GM12878 (cell line): ENCODE measurements at regions not wholly inside any gene's neighbourhood (a gene's known extent, or its start where the extent isn't known, plus 50 kb on each side); places are given as distances from the start of the nearest gene placed in this dataset.
"Not testable (repeated sequence)": the region's sequence is repeated elsewhere in the genome, so short reads cannot be mapped to it uniquely, and the experiment has no call there.

ENCODE experiments used
- ATAC-seq: fragments of 200-7000 bp; cut with Tn5 transposase; 3 replicates; pipeline ENCODE4 v1.9.1; 2020; ENCODE audit warnings: mild to moderate bottlenecking, moderate library complexity
- BruUV-seq: library from RNA; stranded (reverse); fragments of 400-500 nt; replicated peaks from 2 replicates; lab custom pipeline; 2021; lab: Mats Ljungman, UMichigan
- CTCF ChIA-PET: fragments of 300-600 bp; sonication (Branson Sonifier 250); formaldehyde crosslinking; extraction: SDS; loops from one replicate; lab custom pipeline; 2021; ENCODE audit warnings: inconsistent platforms; lab: Yijun Ruan, JAX
- POLR2A ChIA-PET: fragments of 350-600 bp; formaldehyde crosslinking; extraction: SDS; loops from one replicate; lab custom pipeline; 2021; ENCODE audit warnings: inconsistent platforms; lab: Charles Lee
- RAD21 ChIA-PET: fragments of 300-600 bp; sonication (Branson Sonifier 250); formaldehyde crosslinking; loops from one replicate; lab custom pipeline; 2023; ENCODE audit warnings: antibody characterized with exemption; ENCODE audit not compliant: unreplicated experiment; lab: Charles Lee
- SMC1A ChIA-PET: fragments of 300-600 bp; sonication (Branson Sonifier 250); formaldehyde crosslinking; loops from one replicate; lab custom pipeline; 2023; ENCODE audit not compliant: unreplicated experiment, uncharacterized antibody; lab: Charles Lee
- DNase-seq: peaks from one replicate; pipeline ENCODE4 v3.0.0-alpha.2; 2011; ENCODE audit warnings: low read depth, low spot score
- FAIRE-seq: peaks from 3 replicates; lab custom pipeline; 2011; peaks lifted over from hg19 to GRCh38; lab: Jason Lieb, UNC
- H2AFZ ChIP-seq: 2 replicates; pipeline ENCODE4 v1.6.0; 2011; ENCODE audit warnings: low read depth, low read length, control low read depth; ENCODE audit not compliant: control insufficient read depth
- H3K27ac ChIP-seq: 2 replicates; pipeline ENCODE4 v1.5.1; 2011; ENCODE audit warnings: control low read depth; ENCODE audit not compliant: control insufficient read depth, insufficient read depth
- H3K27me3 ChIP-seq, 2 experiments: replicated peaks in 1 of 2; 2 replicates each; pipeline versions ENCODE4 v1.6.0 to v1.6.1; 2011; ENCODE audit warnings: low read length in 1 of 2; ENCODE audit not compliant: control insufficient read depth in 2 of 2, insufficient read depth in 2 of 2
- H3K36me3 ChIP-seq, 2 experiments: 2 replicates each; pipeline ENCODE4 v1.5.1; 2011; ENCODE audit warnings: low read length in 1 of 2; ENCODE audit not compliant: control insufficient read depth in 2 of 2, insufficient read depth in 2 of 2
- H3K4me1 ChIP-seq: 2 replicates; pipeline ENCODE4 v1.6.1; 2011; ENCODE audit warnings: mild to moderate bottlenecking, low read length, moderate library complexity, mixed read lengths; ENCODE audit not compliant: control insufficient read depth, insufficient read depth
- H3K4me2 ChIP-seq: 2 replicates; pipeline ENCODE4 v1.6.0; 2011; ENCODE audit warnings: control low read depth; ENCODE audit not compliant: control insufficient read depth, insufficient read depth
- H3K4me3 ChIP-seq: fragments of 200-600 bp; sonication (generic); 2 replicates; pipeline ENCODE4 v1.5.1; 2016
- H3K79me2 ChIP-seq: 2 replicates; pipeline ENCODE4 v1.6.0; 2011; ENCODE audit warnings: low read length; ENCODE audit not compliant: control insufficient read depth, insufficient read depth
- H3K9ac ChIP-seq: 2 replicates; pipeline ENCODE4 v1.8.0; 2011; ENCODE audit warnings: low read length, control low read depth, mixed read lengths; ENCODE audit not compliant: control insufficient read depth, insufficient read depth
- H3K9me3 ChIP-seq: replicated peaks from 3 replicates; pipeline ENCODE4 v1.5.1; 2011; ENCODE audit warnings: mild to moderate bottlenecking, low read length; ENCODE audit not compliant: control insufficient read depth, insufficient read depth
- H4K20me1 ChIP-seq: 2 replicates; pipeline ENCODE4 v1.6.0; 2011; ENCODE audit not compliant: control insufficient read depth, insufficient read depth
- SKIL ChIP-seq: fragments of 450-650 bp; IDR thresholded peaks from 2 replicates; pipeline ENCODE4 v1.6.1; 2017; ENCODE audit warnings: mild to moderate bottlenecking, low read depth, inconsistent platforms; ENCODE audit not compliant: poor library complexity, severe bottlenecking
- SREBF1 ChIP-seq: IDR thresholded peaks from 2 replicates; pipeline ENCODE4 v1.6.1; 2012; ENCODE audit warnings: mild to moderate bottlenecking, low read length
- ZNF24 ChIP-seq: fragments of 450-650 bp; IDR thresholded peaks from 2 replicates; pipeline ENCODE4 v1.6.1; 2017; ENCODE audit warnings: antibody characterized with exemption, mild to moderate bottlenecking
- whole genome bisulfite sequencing: methylation state at CpG from one replicate; pipeline ENCODE4 v1.1.6; 2016; ENCODE audit warnings: low lambda C conversion rate; ENCODE audit not compliant: insufficient replicate concordance, insufficient coverage; ENCODE audit errors: missing lambda C conversion rate; 5-methylcytosine and 5-hydroxymethylcytosine counted together
- in situ Hi-C: fragments of 300-500 bp; cut with MboI; formaldehyde crosslinking; loops from 9 replicates; pipeline ENCODE4 v1.14.3; 2018; ENCODE audit warnings: mixed read lengths
- intact Hi-C: fragments of 100-400 bp; cut with micrococcal nuclease; formaldehyde crosslinking; loops from one replicate; pipeline ENCODE4 v1.14.2; 2022; ENCODE audit not compliant: unreplicated experiment
- TF ChIP-seq, protein P1 (sequence below): fragments of 450-650 bp; IDR thresholded peaks from 2 replicates; pipeline ENCODE4 v1.6.1; 2018; ENCODE audit warnings: mild to moderate bottlenecking, low read depth, moderate library complexity; ENCODE audit not compliant: partially characterized antibody

DNA sequence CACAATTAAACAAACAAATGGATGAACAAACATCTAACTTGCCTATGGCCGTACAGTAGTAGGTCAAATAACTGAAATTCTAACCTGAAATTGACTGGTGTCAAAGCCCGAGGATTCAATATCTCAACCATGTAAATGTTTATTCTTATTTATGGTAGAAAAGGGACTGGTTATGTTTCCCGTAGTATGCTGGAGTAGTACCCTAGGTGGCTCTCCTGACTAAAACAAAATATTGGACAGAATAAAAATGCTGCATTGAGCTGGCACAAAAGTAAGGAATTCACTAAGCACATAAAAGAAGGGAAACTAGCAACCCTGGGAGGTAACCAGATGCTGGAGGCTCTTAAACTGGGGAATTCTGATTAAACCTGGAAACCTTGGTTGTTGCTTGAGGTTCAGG, 117.1 kb upstream of the PREP start (continued):
- TF ChIP-seq, protein P1, sequence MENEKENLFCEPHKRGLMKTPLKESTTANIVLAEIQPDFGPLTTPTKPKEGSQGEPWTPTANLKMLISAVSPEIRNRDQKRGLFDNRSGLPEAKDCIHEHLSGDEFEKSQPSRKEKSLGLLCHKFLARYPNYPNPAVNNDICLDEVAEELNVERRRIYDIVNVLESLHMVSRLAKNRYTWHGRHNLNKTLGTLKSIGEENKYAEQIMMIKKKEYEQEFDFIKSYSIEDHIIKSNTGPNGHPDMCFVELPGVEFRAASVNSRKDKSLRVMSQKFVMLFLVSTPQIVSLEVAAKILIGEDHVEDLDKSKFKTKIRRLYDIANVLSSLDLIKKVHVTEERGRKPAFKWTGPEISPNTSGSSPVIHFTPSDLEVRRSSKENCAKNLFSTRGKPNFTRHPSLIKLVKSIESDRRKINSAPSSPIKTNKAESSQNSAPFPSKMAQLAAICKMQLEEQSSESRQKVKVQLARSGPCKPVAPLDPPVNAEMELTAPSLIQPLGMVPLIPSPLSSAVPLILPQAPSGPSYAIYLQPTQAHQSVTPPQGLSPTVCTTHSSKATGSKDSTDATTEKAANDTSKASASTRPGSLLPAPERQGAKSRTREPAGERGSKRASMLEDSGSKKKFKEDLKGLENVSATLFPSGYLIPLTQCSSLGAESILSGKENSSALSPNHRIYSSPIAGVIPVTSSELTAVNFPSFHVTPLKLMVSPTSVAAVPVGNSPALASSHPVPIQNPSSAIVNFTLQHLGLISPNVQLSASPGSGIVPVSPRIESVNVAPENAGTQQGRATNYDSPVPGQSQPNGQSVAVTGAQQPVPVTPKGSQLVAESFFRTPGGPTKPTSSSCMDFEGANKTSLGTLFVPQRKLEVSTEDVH, result no peak
- TF ChIP-seq SREBF1 (no peak), ZNF24 (no peak), SKIL (no peak)

DNA sequence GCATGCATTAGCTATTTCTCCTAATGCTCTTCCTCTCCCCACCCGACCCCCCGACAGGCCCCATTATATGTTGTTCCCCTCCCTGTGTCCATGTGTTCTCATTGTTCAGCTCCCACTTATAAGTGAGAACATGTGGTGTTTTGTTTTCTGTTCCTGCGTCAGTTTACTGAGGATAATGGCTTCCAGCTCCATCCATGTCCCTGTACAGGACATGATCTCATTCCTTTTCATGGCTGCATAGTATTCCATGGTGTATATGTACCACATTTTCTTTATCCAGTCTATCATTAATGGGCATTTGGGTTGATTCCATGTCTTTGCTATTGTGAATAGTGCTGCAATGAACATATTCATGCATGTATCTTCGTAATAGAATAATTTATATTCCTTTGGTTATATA, 116.1 kb upstream of the PREP start:
- FAIRE-seq, POLR2A ChIA-PET, DNase-seq, H3K27ac ChIP-seq, BruUV-seq, H2AFZ ChIP-seq, H3K9ac ChIP-seq, H4K20me1 ChIP-seq, H3K4me3 ChIP-seq, H3K4me1 ChIP-seq, H3K4me2 ChIP-seq, H3K36me3 ChIP-seq, ATAC-seq, H3K27me3 ChIP-seq, H3K79me2 ChIP-seq, intact Hi-C loops, in situ Hi-C loops, H3K9me3 ChIP-seq, RAD21 ChIA-PET: not testable (repeated sequence)
- ChIA-PET SMC1A (interaction anchor here (1.0 kb wide), 1 partner anchor 19 kb away, joined by 3 read pairs; no protein-coding TSS in a partner anchor), CTCF (interaction anchor here (0.7 kb wide), 1 partner anchor 195 kb away, joined by 3 read pairs; no protein-coding TSS in a partner anchor)
- WGBS, result 13% methylated on average over 3 of the region's 4 CpGs
